GM12873 (cell line): ENCODE measurements at regions not wholly inside any gene's neighbourhood (a gene's known extent, or its start where the extent isn't known, plus 50 kb on each side); places are given as distances from the start of the nearest gene placed in this dataset.

Source experiments
- TF ChIP-seq, protein P1 (sequence below): IDR thresholded peaks from 2 replicates; pipeline ENCODE4 v1.5.1; 2012; ENCODE audit warnings: low read depth, mild to moderate bottlenecking, moderate library complexity, low read length, control low read depth; ENCODE audit not compliant: insufficient read depth; ENCODE audit errors: missing control alignments

DNA sequence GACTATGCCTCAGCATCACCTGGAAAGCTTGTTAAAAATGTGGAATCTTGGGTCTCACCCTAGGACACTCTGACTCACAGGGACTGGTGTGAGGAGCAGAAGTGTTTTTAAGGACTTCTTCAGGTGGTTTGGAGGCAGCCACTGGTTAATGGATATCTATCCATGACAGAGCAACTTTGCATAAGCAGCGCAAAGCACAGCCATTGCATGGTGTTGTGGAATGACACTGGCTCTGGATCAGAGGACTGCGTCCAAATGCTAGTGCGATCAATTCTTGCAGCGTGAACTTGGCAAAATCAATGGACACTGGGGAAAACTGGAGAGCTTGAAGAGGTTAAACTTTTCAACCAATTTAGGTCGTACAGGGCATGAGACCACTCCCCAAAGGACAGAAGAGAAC is 116.8 kb upstream of the FAM78B start:
- TF ChIP-seq, protein P1, sequence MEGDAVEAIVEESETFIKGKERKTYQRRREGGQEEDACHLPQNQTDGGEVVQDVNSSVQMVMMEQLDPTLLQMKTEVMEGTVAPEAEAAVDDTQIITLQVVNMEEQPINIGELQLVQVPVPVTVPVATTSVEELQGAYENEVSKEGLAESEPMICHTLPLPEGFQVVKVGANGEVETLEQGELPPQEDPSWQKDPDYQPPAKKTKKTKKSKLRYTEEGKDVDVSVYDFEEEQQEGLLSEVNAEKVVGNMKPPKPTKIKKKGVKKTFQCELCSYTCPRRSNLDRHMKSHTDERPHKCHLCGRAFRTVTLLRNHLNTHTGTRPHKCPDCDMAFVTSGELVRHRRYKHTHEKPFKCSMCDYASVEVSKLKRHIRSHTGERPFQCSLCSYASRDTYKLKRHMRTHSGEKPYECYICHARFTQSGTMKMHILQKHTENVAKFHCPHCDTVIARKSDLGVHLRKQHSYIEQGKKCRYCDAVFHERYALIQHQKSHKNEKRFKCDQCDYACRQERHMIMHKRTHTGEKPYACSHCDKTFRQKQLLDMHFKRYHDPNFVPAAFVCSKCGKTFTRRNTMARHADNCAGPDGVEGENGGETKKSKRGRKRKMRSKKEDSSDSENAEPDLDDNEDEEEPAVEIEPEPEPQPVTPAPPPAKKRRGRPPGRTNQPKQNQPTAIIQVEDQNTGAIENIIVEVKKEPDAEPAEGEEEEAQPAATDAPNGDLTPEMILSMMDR = no peak

DNA sequence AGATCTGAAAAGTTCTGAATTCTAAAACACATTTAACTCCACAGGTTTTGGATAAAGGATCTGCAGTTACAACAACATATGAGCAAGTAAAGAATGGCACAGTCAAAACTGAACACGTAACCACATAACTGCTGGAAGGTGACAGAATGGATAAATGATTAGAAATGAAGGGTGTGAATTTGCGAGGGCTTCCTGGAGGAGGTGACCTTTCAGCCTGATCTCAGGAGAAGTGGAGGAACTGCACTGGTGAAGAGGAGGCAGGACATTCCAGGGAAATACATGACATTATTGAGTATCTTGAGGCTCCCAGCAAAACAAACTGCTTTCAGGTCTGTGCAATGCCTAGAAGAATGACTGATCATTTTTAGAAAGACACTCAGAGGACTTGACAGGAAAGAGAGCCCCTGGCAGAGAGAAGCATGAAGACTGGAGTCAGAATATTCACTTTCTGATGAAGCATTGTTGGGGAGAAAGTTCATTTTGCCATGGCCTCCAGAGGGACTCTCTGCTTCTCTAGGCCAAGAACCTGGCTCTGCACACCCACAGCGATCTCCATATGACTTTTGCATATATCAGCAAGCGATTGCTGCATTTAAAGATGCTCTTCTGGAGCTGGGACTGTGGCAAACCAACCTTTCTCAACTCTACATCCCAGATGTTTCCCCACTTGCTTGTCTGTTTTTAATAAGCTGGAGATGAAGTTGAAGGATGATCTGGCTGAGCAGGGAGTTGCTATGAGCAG is 122.7 kb upstream of the FAM78B start:
- TF ChIP-seq, protein P1 = no peak

DNA sequence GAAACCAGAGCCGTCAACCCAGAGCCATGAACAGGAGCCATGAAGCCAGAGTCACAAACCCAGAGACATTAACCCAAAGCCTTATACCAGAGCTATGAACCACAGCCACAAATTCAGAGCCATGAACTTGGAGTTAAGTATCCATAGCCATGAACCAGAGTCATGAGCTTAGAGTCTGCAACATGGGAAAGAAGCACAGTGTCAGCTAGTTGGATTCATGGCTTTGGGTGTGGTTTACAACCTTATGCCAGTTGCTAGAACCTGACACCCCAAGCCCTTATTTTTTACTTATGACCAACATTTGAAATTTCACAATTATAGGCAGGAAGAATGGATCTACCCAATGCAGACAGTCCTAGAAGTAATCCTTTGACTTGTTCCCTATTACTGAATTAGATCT is 128.9 kb upstream of the FAM78B start:
- TF ChIP-seq, protein P1 = no peak

DNA sequence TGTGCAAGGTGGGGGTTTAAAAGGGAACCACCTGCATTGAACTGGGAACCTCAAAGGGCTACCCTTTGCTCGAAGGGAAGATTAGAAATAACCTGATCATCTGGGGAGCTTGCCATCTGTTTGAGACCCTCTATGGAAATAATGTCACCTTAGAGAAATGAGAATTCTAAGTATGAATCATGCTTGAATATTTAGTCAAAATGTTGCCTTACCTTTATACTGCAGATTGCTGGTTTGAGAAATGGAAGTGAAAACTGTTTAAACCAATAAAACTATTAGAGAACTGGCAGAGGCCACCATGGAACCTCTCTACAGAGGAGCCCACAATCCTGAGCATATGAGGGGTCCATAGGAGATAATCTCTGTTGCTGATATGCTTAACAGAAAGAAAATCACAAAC is 131.2 kb upstream of the FAM78B start:
- TF ChIP-seq, protein P1 = no peak

DNA sequence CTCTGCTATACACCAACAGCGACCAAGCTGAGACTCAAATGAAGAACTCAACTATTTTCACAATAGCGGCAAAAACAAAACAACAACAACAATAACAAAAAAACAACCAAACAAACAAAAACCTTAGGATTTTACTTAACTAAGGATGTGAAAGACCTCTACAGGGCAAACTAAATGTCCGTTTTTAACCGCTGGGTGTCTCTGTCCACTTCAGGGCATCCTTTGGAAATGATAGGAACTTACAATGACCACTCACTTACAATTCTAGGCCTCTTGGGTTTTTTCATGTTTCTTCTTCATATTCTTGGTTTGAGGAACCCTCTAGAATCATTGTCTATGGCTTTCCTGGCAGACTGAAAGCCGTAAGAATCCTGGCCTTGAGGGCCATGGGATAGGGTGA is 134.0 kb upstream of the FAM78B start:
- TF ChIP-seq, protein P1 = no peak

DNA sequence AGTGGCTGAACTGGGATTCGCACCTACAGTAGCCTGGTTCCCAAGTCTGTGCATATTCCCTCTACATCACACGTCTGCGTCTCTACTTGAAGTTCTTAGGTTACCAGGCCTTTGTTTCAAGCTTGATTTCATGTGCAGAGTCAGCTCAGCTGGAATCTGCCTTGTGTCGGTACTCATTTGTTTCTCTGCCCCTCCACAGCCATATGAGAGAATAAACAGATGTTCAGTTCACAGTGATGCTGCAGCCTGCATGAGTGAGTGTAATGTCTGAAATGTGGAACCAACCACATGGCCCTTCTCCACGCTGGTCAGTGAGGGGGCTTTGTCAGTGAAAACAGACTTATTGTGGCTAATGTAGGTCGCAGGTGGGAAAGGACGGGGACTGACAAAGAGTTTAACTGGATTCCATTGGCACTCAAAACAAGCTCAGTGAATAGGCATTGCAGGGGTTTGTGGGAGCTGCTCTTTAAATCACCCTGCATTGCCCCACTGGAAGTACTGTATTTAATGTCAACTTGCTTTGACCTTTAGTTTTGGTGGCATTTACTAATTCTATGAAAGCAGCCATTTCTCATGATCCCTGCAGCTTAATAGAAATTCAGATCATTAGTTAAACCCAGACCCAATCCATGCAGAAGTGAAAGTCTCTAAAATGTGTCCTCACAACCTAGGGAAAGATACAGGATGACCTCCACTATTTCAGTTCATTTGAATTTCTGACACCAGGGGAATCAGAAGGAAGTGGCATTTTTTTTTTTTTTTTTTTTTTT is 136.4 kb upstream of the FAM78B start:
- TF ChIP-seq, protein P1 = no peak

DNA sequence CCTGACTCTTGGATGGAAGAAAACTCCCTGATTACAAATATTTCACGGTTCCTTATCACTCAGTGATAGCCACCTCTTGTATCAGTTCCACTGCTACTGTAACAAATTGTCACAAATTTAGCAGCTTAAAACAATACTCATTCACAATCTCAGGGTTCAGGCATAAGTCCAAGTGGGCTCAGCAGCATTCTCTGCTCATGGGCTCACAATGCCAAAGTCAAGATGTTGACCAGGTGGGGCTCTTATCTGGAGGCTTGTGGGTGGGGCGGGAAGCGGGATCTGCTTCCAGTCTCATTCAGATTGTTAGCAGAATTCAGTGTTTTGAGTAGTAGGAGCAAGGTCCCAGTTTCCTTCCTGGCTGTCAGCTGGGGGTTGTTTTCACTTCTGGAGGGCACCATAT is 137.3 kb upstream of the FAM78B start:
- TF ChIP-seq, protein P1 = no peak
